Right cardiac atrium (tissue), 5 donors: ENCODE measurements at regions not wholly inside any gene's neighbourhood (a gene's known extent, or its start where the extent isn't known, plus 50 kb on each side); places are given as distances from the start of the nearest gene placed in this dataset.
A peak's percentile ranks its signal among the peaks of the same experiment; 100 is the strongest.
"Not testable (repeated sequence)": the region's sequence is repeated elsewhere in the genome, so short reads cannot be mapped to it uniquely, and the experiment has no call there.

Experiments used
- ATAC-seq, 2 donors: fragments of 200-7000 bp; cut with Tn5 transposase; one replicate each; pipeline versions ENCODE4 v1.8.0 to v1.9.1; 2020; ENCODE audit warnings: moderate library complexity in 2 of 2, mild to moderate bottlenecking in 1 of 2
- DNase-seq, 3 donors: peaks; one replicate each; pipeline ENCODE4 v3.0.0-alpha.2; 2020
- H3K27ac ChIP-seq: one replicate; pipeline ENCODE4 v1.5.1; 2013; ENCODE audit warnings: mild to moderate bottlenecking, low read length, control low read depth, moderate library complexity
- H3K27me3 ChIP-seq: one replicate; pipeline ENCODE4 v1.6.1; 2013; ENCODE audit not compliant: control insufficient read depth, insufficient read depth
- H3K4me1 ChIP-seq: one replicate; pipeline ENCODE4 v1.6.1; 2013; ENCODE audit warnings: low read length; ENCODE audit not compliant: control insufficient read depth, insufficient read depth
- H3K4me3 ChIP-seq: one replicate; pipeline ENCODE4 v1.5.1; 2013; ENCODE audit warnings: low read length, control low read depth
- H3K9me3 ChIP-seq: one replicate; pipeline ENCODE4 v1.6.1; 2013; ENCODE audit warnings: low read length; ENCODE audit not compliant: control insufficient read depth
- WGBS: extraction: QIAGEN DNeasy Blood & Tissue Kit; methylation state at CpG from one replicate; pipeline ENCODE4 v1.1.7; 2013; 5-methylcytosine and 5-hydroxymethylcytosine counted together
- intact Hi-C, 4 donors: fragments of 100-400 bp; cut with DNase I; formaldehyde crosslinking; loops; one replicate each; pipeline versions ENCODE4 v1.11.0 to v1.14.0; 2022 to 2023
- donor health status: healthy with polysubstance abuse.
- donor health status: DM: no; HTN: yes; CAD: no.
- donor health status: DM: no; HTN: no; CAD: no.
- donor health status: DM: no; HTN: yes; CAD: no; lungs with severe emphysema.
- donor health status: DM: yes; HTN: yes; CAD: no.

DNA sequence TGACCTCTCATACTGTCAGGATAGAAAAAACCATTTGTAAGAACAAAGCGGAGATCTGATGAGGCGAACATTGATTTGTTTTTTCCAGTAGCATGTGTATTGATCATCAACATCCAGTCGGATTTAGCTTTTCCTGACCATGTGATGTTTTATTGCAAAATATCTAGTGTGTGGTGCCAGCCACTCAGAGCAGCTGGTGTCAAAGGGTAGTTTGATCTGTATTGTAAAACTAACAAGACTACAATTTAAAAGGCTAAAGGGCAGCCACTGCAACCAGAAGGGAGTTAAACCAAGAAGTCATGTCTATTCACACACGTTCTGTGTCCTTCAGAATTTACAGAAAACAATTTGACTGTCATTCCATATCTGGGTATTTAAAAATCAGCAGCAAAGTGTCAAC, 719.0 kb upstream of the FRG1 start:
- Histone ChIP-seq H3K27me3 (no peaks in the 10 kb centered on the region), H3K27ac (no peak overlapping the region), H3K9me3 (no peaks in the 10 kb centered on the region), H3K4me1 (no peaks in the 10 kb centered on the region), H3K4me3 (no peak overlapping the region)
- DNase-seq: no peak
- 72% methylated on average over 4 of the region's 4 CpGs for WGBS
- no peak for ATAC-seq
- intact Hi-C loops: no loop called here

DNA sequence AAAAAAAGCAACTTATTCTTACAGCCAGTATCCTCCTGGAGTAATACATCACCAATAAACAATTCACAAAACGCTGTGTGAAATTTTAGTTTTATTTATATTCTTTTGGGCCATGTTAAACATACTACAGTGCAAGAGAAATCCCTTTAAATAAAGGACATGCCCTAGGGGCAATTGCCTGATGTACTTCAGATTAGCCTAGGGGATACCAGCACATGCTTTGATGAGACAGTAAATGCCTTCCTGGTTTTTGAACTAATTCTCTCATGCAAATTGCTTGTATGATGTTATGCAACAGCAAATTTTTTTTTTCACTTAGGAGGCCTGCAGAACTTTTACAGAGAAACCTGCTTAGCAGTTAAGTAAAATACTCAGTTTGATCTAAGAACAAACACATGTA, 711.9 kb upstream of the FRG1 start:
- Histone ChIP-seq H3K27ac (no peak overlapping the region), H3K9me3 (no peaks in the 10 kb centered on the region), H3K27me3 (no peaks in the 10 kb centered on the region), H3K4me3 (no peak overlapping the region), H3K4me1 (no peaks in the 10 kb centered on the region)
- intact Hi-C loops: no loop called here
- WGBS: 80% methylated on average over 1 of the region's 1 CpG
- no peak for ATAC-seq
- no peak for DNase-seq

- no peak overlapping the region for H3K4me3 ChIP-seq
- 60% methylated on average over 2 of the region's 2 CpGs for WGBS
- DNase-seq (no peak), ATAC-seq (no peak)
- no peak overlapping the region for H3K27ac ChIP-seq
- H3K9me3 ChIP-seq: no peaks in the 10 kb centered on the region
- H3K27me3 ChIP-seq: no peaks in the 10 kb centered on the region
- intact Hi-C loops: no loop called here
- no peaks in the 10 kb centered on the region for H3K4me1 ChIP-seq
Observed at GRCh38 chr4:189232274-189232673, 708.4 kb upstream of the FRG1 start.

GRCh38 chr4:189233754-189234153, 706.9 kb upstream of the FRG1 start:
- DNase-seq, H3K4me3 ChIP-seq, H3K9me3 ChIP-seq, ATAC-seq, H3K27ac ChIP-seq, intact Hi-C loops, H3K4me1 ChIP-seq, H3K27me3 ChIP-seq: not testable (repeated sequence)
- no CpG with 5 or more reads among the region's 1 CpG for WGBS

DNA sequence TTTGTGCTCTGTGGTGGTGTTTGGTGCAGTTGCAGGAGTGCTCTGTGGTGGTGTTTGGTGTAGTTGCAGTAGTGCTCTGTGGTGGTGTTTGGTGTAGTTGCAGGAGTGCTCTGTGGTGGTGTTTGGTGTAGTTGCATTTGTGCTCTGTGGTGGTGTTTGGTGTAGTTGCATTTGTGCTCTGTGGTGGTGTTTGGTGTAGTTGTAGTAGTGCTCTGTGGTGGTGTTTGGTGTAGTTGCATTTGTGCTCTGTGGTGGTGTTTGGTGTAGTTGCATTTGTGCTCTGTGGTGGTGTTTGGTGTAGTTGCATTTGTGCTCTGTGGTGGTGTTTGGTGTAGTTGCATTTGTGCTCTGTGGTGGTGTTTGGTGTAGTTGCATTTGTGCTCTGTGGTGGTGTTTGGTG, 705.7 kb upstream of the FRG1 start:
- H3K27me3 ChIP-seq, H3K9me3 ChIP-seq, intact Hi-C loops, H3K27ac ChIP-seq, ATAC-seq, DNase-seq, H3K4me3 ChIP-seq, H3K4me1 ChIP-seq: not testable (repeated sequence)

GRCh38 chr4:189235599-189235998, 705.1 kb upstream of the FRG1 start:
- H3K4me3 ChIP-seq: no peak overlapping the region
- no peaks in the 10 kb centered on the region for H3K27me3 ChIP-seq
- H3K27ac ChIP-seq: no peak overlapping the region
- ATAC-seq: no peak
- H3K9me3 ChIP-seq: no peaks in the 10 kb centered on the region
- no peak for DNase-seq
- intact Hi-C loops: no loop called here
- H3K4me1 ChIP-seq: no peaks in the 10 kb centered on the region
- 93% methylated on average over 6 of the region's 6 CpGs for WGBS

DNA sequence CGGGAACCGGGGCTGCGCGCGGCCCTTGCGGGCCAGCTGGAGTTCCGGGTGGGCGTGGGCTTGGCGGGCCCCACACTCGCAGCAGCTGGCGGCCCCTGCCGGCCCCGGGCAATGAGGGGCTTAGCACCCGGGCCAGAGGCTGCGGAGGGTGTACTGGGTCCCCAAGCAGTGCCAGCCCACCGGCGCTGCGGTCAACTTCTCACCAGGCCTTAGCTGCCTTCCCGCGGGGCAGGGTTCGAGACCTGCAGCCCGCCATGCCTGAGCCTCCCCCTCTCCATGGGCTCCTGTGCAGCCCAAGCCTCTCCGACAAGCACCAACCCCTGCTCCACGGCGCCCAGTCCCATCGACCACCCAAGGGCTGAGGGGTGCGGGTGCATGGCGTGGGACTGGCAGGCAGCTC, 704.4 kb upstream of the FRG1 start:
- H3K27ac ChIP-seq, ATAC-seq, H3K9me3 ChIP-seq, H3K27me3 ChIP-seq, intact Hi-C loops, H3K4me1 ChIP-seq, H3K4me3 ChIP-seq, DNase-seq: not testable (repeated sequence)
- 97% methylated on average over 28 of the region's 28 CpGs for WGBS

DNA sequence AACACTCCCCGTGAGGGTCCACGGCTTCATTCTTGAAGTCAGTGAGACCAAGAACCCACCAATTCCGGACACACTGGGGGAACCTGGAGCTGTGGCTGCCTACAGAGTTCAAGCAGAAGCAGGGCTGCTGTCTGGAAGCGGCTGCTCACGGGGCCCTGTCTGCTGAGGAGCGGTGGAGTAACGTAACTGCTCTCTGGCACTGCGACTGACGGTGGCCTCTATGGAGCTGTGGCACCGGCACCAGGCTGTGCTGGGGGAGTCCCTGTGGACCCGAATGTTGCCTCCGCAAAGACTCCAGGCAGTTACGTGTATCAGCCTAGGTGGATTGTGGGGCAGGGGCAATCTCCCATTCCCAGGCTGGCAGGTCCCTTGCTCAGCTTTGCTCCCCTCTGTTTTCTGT, 703.3 kb upstream of the FRG1 start:
- WGBS: 95% methylated on average over 13 of the region's 13 CpGs
- intact Hi-C loops: no loop called here
- Histone ChIP-seq H3K27ac (no peak overlapping the region), H3K4me1 (no peaks in the 10 kb centered on the region), H3K4me3 (no peak overlapping the region), H3K27me3 (no peaks in the 10 kb centered on the region), H3K9me3 (no peaks in the 10 kb centered on the region)
- ATAC-seq: no peak
- DNase-seq: peak in 1 of 3 donors; percentile 20

GRCh38 chr4:189255636-189256035, 685.0 kb upstream of the FRG1 start:
- no peaks in the 10 kb centered on the region for H3K4me1 ChIP-seq

GRCh38 chr4:189261475-189261874, 679.2 kb upstream of the FRG1 start:
- Histone ChIP-seq H3K27me3 (no peaks in the 10 kb centered on the region), H3K4me3 (no peak overlapping the region), H3K9me3 (no peaks in the 10 kb centered on the region), H3K27ac (no peak overlapping the region), H3K4me1 (no peaks in the 10 kb centered on the region)
- intact Hi-C loops: no loop called here
- 85% methylated on average over 1 of the region's 1 CpG for WGBS
- DNase-seq: no peak
- ATAC-seq: no peak

More at GRCh38 chr4:189255636-189256035, 685.0 kb upstream of the FRG1 start:
- DNase-seq: no peak
- 78% methylated on average over 2 of the region's 2 CpGs for WGBS
- Histone ChIP-seq H3K27me3 (no peaks in the 10 kb centered on the region), H3K4me3 (no peak overlapping the region), H3K9me3 (no peaks in the 10 kb centered on the region), H3K27ac (no peak overlapping the region)
- no peak for ATAC-seq
- intact Hi-C loops: no loop called here

- no peaks in the 10 kb centered on the region for H3K27me3 ChIP-seq
- no peak overlapping the region for H3K27ac ChIP-seq
- ATAC-seq (no peak), DNase-seq (no peak)
- intact Hi-C loops: no loop called here
- H3K4me3 ChIP-seq: no peak overlapping the region
- no peaks in the 10 kb centered on the region for H3K4me1 ChIP-seq
- 81% methylated on average over 7 of the region's 7 CpGs for WGBS
- no peaks in the 10 kb centered on the region for H3K9me3 ChIP-seq
Observed at GRCh38 chr4:189265515-189265914, 675.2 kb upstream of the FRG1 start.

- intact Hi-C loops: no loop called here
- ATAC-seq (no peak), DNase-seq (no peak)
- Histone ChIP-seq H3K4me3 (no peak overlapping the region), H3K9me3 (no peaks in the 10 kb centered on the region), H3K27ac (no peak overlapping the region), H3K27me3 (no peaks in the 10 kb centered on the region), H3K4me1 (no peaks in the 10 kb centered on the region)
- 83% methylated on average over 3 of the region's 3 CpGs for WGBS
Observed at GRCh38 chr4:189267312-189267965, 673.2 kb upstream of the FRG1 start.
